Trophoblast cell (in vitro differentiated cells and primary cell): ENCODE measurements at regions not wholly inside any gene's neighbourhood (a gene's known extent, or its start where the extent isn't known, plus 50 kb on each side); places are given as distances from the start of the nearest gene placed in this dataset.

Source experiments
- DNase-seq, 2 donors: peaks; one replicate each; pipeline ENCODE4 v3.0.0-alpha.2; 2016
- H2AFZ ChIP-seq: 2 replicates; pipeline ENCODE4 v1.6.1; 2013; ENCODE audit warnings: low read length, moderate library complexity, mild to moderate bottlenecking; ENCODE audit not compliant: insufficient read depth, poor library complexity
- H2AK5ac ChIP-seq: 2 replicates; pipeline ENCODE4 v1.6.1; 2013; ENCODE audit warnings: mild to moderate bottlenecking, low read length
- H2BK120ac ChIP-seq: 2 replicates; pipeline ENCODE4 v1.6.1; 2013; ENCODE audit warnings: low read length, mild to moderate bottlenecking, moderate library complexity; ENCODE audit not compliant: insufficient read depth, poor library complexity
- H2BK12ac ChIP-seq: 2 replicates; pipeline ENCODE4 v1.6.1; 2013; ENCODE audit warnings: mild to moderate bottlenecking, low read length, moderate library complexity
- H2BK5ac ChIP-seq: 2 replicates; pipeline ENCODE4 v1.6.1; 2013; ENCODE audit warnings: low read length, low read depth, moderate library complexity, mild to moderate bottlenecking; ENCODE audit not compliant: poor library complexity
- H3K14ac ChIP-seq: 2 replicates; pipeline ENCODE4 v1.6.1; 2013; ENCODE audit warnings: mild to moderate bottlenecking, low read length
- H3K18ac ChIP-seq: 2 replicates; pipeline ENCODE4 v1.6.1; 2013; ENCODE audit warnings: mild to moderate bottlenecking, low read length
- H3K23ac ChIP-seq: 2 replicates; pipeline ENCODE4 v1.6.1; 2013; ENCODE audit warnings: low read length
- H3K27ac ChIP-seq: 2 replicates; pipeline ENCODE4 v1.5.1; 2013; ENCODE audit warnings: low read depth, mild to moderate bottlenecking, inconsistent platforms, low read length, moderate library complexity
- H3K27me3 ChIP-seq: 2 replicates; pipeline ENCODE4 v1.6.1; 2013; ENCODE audit warnings: inconsistent platforms, mild to moderate bottlenecking, low read length, moderate library complexity; ENCODE audit not compliant: insufficient read depth
- H3K36me3 ChIP-seq, 2 experiments: 1 replicate in 1 of 2; 2 replicates in 1 of 2; pipeline ENCODE4 v1.6.1; 2013; ENCODE audit warnings: low read length in 2 of 2, mild to moderate bottlenecking in 2 of 2, moderate library complexity in 1 of 2; ENCODE audit not compliant: insufficient read depth in 2 of 2, control insufficient read depth in 1 of 2
- H3K4ac ChIP-seq: 2 replicates; pipeline ENCODE4 v1.6.1; 2013; ENCODE audit warnings: low read depth, mild to moderate bottlenecking, low read length, moderate library complexity
- H3K4me1 ChIP-seq, 2 experiments: 1 replicate in 1 of 2; 2 replicates in 1 of 2; pipeline ENCODE4 v1.6.1; 2013; ENCODE audit warnings: low read length in 2 of 2, mild to moderate bottlenecking in 2 of 2, moderate library complexity in 1 of 2; ENCODE audit not compliant: insufficient read depth in 2 of 2, control insufficient read depth in 1 of 2
- H3K4me2 ChIP-seq: 2 replicates; pipeline ENCODE4 v1.6.1; 2013; ENCODE audit warnings: inconsistent platforms, mild to moderate bottlenecking, low read length, moderate library complexity
- H3K4me3 ChIP-seq: 2 replicates; pipeline ENCODE4 v1.5.1; 2013; ENCODE audit warnings: mild to moderate bottlenecking, low read depth, low read length, inconsistent platforms
- H3K79me1 ChIP-seq: one replicate; pipeline ENCODE4 v1.6.1; 2013; ENCODE audit warnings: low read length
- H3K79me2 ChIP-seq: 2 replicates; pipeline ENCODE4 v1.6.1; 2013; ENCODE audit warnings: low read length, mild to moderate bottlenecking; ENCODE audit not compliant: control insufficient read depth, insufficient read depth, poor library complexity
- H3K9ac ChIP-seq: 2 replicates; pipeline ENCODE4 v1.6.1; 2013; ENCODE audit warnings: mild to moderate bottlenecking, low read length
- H3K9me3 ChIP-seq: 2 replicates; pipeline ENCODE4 v1.6.1; 2013; ENCODE audit warnings: low read depth, mild to moderate bottlenecking, control low read depth, inconsistent platforms, low read length; ENCODE audit not compliant: insufficient read depth
- H4K12ac ChIP-seq: 2 replicates; pipeline ENCODE4 v1.6.1; 2013; ENCODE audit warnings: low read depth, mild to moderate bottlenecking, low read length, moderate library complexity
- H4K8ac ChIP-seq: 2 replicates; pipeline ENCODE4 v1.6.1; 2013; ENCODE audit warnings: low read depth, mild to moderate bottlenecking, low read length, moderate library complexity
- H4K91ac ChIP-seq: one replicate; pipeline ENCODE4 v1.6.1; 2013; ENCODE audit warnings: low read depth, mild to moderate bottlenecking, low read length, moderate library complexity
- WGBS: extraction: QIAGEN DNeasy Blood & Tissue Kit; methylation state at CpG from one replicate; pipeline ENCODE4 v1.1.7; 2013; ENCODE audit warnings: missing lambda C conversion rate; ENCODE audit not compliant: insufficient read length, insufficient coverage; ENCODE audit errors: extremely low coverage; 5-methylcytosine and 5-hydroxymethylcytosine counted together

DNA sequence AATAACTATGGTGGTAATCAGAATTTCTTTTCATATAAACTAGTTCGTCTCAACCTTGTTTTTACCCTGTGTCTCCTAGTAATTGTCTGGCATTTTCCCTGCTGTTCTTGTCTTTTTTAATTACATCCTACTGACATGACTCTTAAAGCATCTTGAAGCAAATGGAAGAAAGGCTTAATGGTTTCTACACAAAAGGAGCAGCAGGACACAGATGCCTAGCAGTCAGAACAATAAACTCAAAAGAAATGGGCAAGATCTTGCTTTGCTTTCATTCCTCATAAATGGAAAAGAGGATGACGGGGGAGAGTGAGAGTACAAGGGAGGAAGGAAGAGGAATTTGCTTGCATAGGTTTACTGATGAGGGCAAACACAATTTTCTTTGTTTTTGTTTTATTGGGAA lies 293.2 kb upstream of the EMCN start:
- no peaks in the 10 kb centered on the region for H3K9me3 ChIP-seq
- no peaks in the 10 kb centered on the region for H3K79me2 ChIP-seq
- no peak overlapping the region for H2AK5ac ChIP-seq
- no peak overlapping the region for H4K8ac ChIP-seq
- no peaks in the 10 kb centered on the region for H3K27me3 ChIP-seq
- no CpG with 5 or more reads among the region's 2 CpGs for WGBS
- H3K27ac ChIP-seq, result no peak overlapping the region
- no peak overlapping the region for H2AFZ ChIP-seq
- no peak overlapping the region for H3K4me3 ChIP-seq
- H2BK5ac ChIP-seq, result no peak overlapping the region
- no peak overlapping the region for H3K4me2 ChIP-seq
- H4K12ac ChIP-seq, result no peak overlapping the region
- no peaks in the 10 kb centered on the region for H3K4me1 ChIP-seq
- no peak overlapping the region for H4K91ac ChIP-seq
- DNase-seq, result no peak
- H3K14ac ChIP-seq, result no peak overlapping the region
- no peak overlapping the region for H2BK12ac ChIP-seq
- no peaks in the 10 kb centered on the region for H3K36me3 ChIP-seq
- H3K4ac ChIP-seq, result no peak overlapping the region
- no peaks in the 10 kb centered on the region for H3K79me1 ChIP-seq
- no peak overlapping the region for H3K23ac ChIP-seq
- H2BK120ac ChIP-seq, result no peak overlapping the region
- H3K9ac ChIP-seq, result no peak overlapping the region
- no peak overlapping the region for H3K18ac ChIP-seq

DNA sequence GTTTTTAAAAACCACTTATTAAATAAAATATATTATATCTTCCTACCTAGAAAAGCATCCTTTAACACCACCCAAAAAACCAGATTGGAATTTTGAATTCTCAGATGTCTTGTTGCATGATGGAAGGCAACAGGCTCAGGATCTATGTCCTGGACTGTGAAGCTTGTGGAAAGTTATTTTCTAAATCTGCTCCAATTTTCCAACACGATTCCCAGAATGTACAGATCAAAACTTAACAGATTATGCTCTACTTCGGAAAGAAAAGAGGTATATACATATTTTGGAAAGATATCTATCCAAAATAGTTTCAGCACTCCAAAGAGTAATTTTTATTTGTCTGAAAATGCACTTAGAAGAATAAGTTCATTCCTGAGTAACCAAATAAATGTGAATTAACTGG lies 291.7 kb upstream of the EMCN start:
- Histone ChIP-seq H3K79me2 (no peaks in the 10 kb centered on the region), H3K79me1 (no peaks in the 10 kb centered on the region), H3K23ac (no peak overlapping the region), H3K27ac (no peak overlapping the region), H2BK120ac (no peak overlapping the region), H3K4me1 (no peaks in the 10 kb centered on the region), H3K14ac (no peak overlapping the region), H3K4me3 (no peak overlapping the region), H3K36me3 (no peaks in the 10 kb centered on the region), H3K4me2 (no peak overlapping the region), H2AK5ac (no peak overlapping the region), H2BK12ac (no peak overlapping the region), H4K8ac (no peak overlapping the region), H3K9me3 (no peaks in the 10 kb centered on the region), H4K12ac (no peak overlapping the region), H2BK5ac (no peak overlapping the region), H3K4ac (no peak overlapping the region), H3K27me3 (no peaks in the 10 kb centered on the region), H3K18ac (no peak overlapping the region), H4K91ac (no peak overlapping the region), H2AFZ (no peak overlapping the region), H3K9ac (no peak overlapping the region)
- WGBS, result no CpG with 5 or more reads among the region's 2 CpGs
- DNase-seq, result no peak

DNA sequence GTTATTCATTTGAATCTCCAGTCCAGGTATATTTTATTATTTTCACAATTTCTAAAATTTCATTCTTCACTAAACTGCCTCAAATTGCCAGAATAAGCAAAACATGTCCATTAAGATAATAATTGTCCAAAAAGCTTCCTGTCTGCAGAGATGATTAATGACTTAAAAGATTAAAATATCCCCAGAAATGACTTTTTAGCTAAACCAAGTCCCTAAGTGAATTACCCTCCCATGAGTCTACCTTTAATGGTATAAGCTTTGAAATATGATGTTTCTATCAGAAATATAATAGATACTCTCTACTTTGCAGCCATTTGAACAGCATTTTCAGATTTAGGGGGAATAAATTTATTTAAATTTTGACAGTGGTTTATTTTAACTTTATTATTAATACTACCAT lies 289.2 kb upstream of the EMCN start:
- Histone ChIP-seq H3K79me1 (no peaks in the 10 kb centered on the region), H2BK120ac (no peak overlapping the region), H3K27me3 (no peaks in the 10 kb centered on the region), H3K27ac (no peak overlapping the region), H2AK5ac (no peak overlapping the region), H2BK12ac (no peak overlapping the region), H3K4me1 (no peaks in the 10 kb centered on the region), H4K91ac (no peak overlapping the region), H3K4me3 (no peak overlapping the region), H3K9ac (no peak overlapping the region), H3K4ac (no peak overlapping the region), H3K23ac (no peak overlapping the region), H3K4me2 (no peak overlapping the region), H3K18ac (no peak overlapping the region), H3K9me3 (no peaks in the 10 kb centered on the region), H4K8ac (no peak overlapping the region), H2AFZ (no peak overlapping the region), H3K79me2 (no peaks in the 10 kb centered on the region), H3K36me3 (no peaks in the 10 kb centered on the region), H3K14ac (no peak overlapping the region), H2BK5ac (no peak overlapping the region), H4K12ac (no peak overlapping the region)
- no peak for DNase-seq

DNA sequence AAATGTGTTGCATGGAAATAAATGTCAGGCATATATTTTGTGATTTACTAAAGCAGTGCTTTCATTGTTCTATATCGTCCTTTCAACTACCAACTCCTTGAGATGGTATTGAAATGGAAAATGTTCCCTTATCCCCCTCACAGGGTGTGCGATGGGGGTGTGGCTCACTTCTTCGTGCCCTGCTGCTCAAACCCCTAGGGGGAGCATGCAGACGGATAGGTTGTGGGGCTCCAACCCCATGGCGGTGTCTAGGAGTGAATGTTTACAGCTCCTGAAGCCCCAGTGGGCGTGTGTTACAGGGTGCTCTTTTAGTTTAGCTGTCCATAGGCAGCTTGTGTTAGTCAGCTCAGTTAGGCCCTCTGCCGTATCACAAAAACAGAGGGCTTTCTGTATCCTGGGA lies 287.7 kb upstream of the EMCN start:
- H3K14ac ChIP-seq, result no peak overlapping the region

More for the DNA sequence above, 287.7 kb upstream of the EMCN start:
- Histone ChIP-seq H3K23ac (no peak overlapping the region), H3K4me2 (no peak overlapping the region), H3K18ac (no peak overlapping the region), H3K4me3 (no peak overlapping the region), H4K91ac (no peak overlapping the region), H2BK12ac (no peak overlapping the region), H3K4ac (no peak overlapping the region), H4K12ac (no peak overlapping the region), H3K4me1 (no peaks in the 10 kb centered on the region), H4K8ac (no peak overlapping the region), H3K27me3 (no peaks in the 10 kb centered on the region), H2AK5ac (no peak overlapping the region), H3K36me3 (no peaks in the 10 kb centered on the region), H3K79me1 (no peaks in the 10 kb centered on the region), H2AFZ (no peak overlapping the region), H3K79me2 (no peaks in the 10 kb centered on the region), H2BK5ac (no peak overlapping the region), H3K9ac (no peak overlapping the region), H3K27ac (no peak overlapping the region), H3K9me3 (no peaks in the 10 kb centered on the region), H2BK120ac (no peak overlapping the region)
- no peak for DNase-seq
- WGBS, result no CpG with 5 or more reads among the region's 7 CpGs
